Fibroblast of lung (primary cell): ENCODE measurements at regions not wholly inside any gene's neighbourhood (a gene's known extent, or its start where the extent isn't known, plus 50 kb on each side); places are given as distances from the start of the nearest gene placed in this dataset.

Experiments
- DNase-seq, 2 donors: peaks; one replicate each; pipeline versions ENCODE4 v3.0.0 to v3.0.0-alpha.2; 2010; ENCODE audit warnings: low read depth in 2 of 2
- H2AFZ ChIP-seq: 2 replicates; pipeline ENCODE4 v1.5.1; 2012; ENCODE audit warnings: low read length, control low read depth, inconsistent platforms
- H3K27ac ChIP-seq: 2 replicates; pipeline ENCODE4 v1.5.1; 2011; ENCODE audit warnings: low read length, control low read depth; ENCODE audit not compliant: insufficient read depth
- H3K27me3 ChIP-seq: 2 replicates; pipeline ENCODE4 v1.5.1; 2011; ENCODE audit warnings: mild to moderate bottlenecking, low read length; ENCODE audit not compliant: control insufficient read depth, insufficient read depth
- H3K36me3 ChIP-seq: 2 replicates; pipeline ENCODE4 v1.5.1; 2011; ENCODE audit warnings: low read length; ENCODE audit not compliant: control insufficient read depth, insufficient read depth
- H3K4me1 ChIP-seq: 2 replicates; pipeline ENCODE4 v1.5.1; 2011; ENCODE audit warnings: low read length; ENCODE audit not compliant: control insufficient read depth, insufficient read depth; ENCODE audit errors: extremely low read depth
- H3K4me2 ChIP-seq: 2 replicates; pipeline ENCODE4 v1.5.1; 2011; ENCODE audit warnings: low read length, control low read depth; ENCODE audit not compliant: insufficient read depth; ENCODE audit errors: extremely low read depth
- H3K4me3 ChIP-seq, 4 experiments: fragments of 200-600 bp in 1 of 4; sonication (generic) in 1 of 4; replicated peaks in 1 of 4; 2 replicates each; pipeline ENCODE4 v1.5.1; 2011 to 2016; ENCODE audit warnings: low read length in 4 of 4, low read depth in 3 of 4, mild to moderate bottlenecking in 3 of 4, control low read depth in 2 of 4, inconsistent platforms in 1 of 4, mixed read lengths in 1 of 4; ENCODE audit not compliant: insufficient read depth in 1 of 4; ENCODE audit errors: control extremely low read depth in 1 of 4
- H3K79me2 ChIP-seq: 2 replicates; pipeline ENCODE4 v1.5.1; 2012; ENCODE audit warnings: mild to moderate bottlenecking, low read length, inconsistent platforms; ENCODE audit not compliant: control insufficient read depth, insufficient read depth
- H3K9ac ChIP-seq: 2 replicates; pipeline ENCODE4 v1.5.1; 2011; ENCODE audit warnings: mild to moderate bottlenecking, low read length, control low read depth; ENCODE audit not compliant: insufficient read depth
- H3K9me3 ChIP-seq: 2 replicates; pipeline ENCODE4 v1.5.1; 2012; ENCODE audit warnings: low read depth, low read length; ENCODE audit not compliant: control insufficient read depth, insufficient read depth
- H4K20me1 ChIP-seq: 2 replicates; pipeline ENCODE4 v1.5.1; 2011; ENCODE audit warnings: low read length; ENCODE audit not compliant: control insufficient read depth, insufficient read depth; ENCODE audit errors: extremely low read depth
- EZH2 ChIP-seq: IDR thresholded peaks from 2 replicates; pipeline ENCODE4 v1.5.1; 2012; ENCODE audit warnings: low read length, control low read depth, mild to moderate bottlenecking; ENCODE audit errors: missing control alignments
- TF ChIP-seq, protein P1 (sequence below), 2 donors: IDR thresholded peaks in 1 of 2; conservative IDR thresholded peaks in 1 of 2; 1 replicate in 1 of 2; 2 replicates in 1 of 2; pipeline ENCODE4 v1.5.1; 2011 to 2012; ENCODE audit warnings: low read length in 2 of 2, control low read depth in 1 of 2, inconsistent platforms in 1 of 2, low read depth in 1 of 2, mild to moderate bottlenecking in 1 of 2

DNA sequence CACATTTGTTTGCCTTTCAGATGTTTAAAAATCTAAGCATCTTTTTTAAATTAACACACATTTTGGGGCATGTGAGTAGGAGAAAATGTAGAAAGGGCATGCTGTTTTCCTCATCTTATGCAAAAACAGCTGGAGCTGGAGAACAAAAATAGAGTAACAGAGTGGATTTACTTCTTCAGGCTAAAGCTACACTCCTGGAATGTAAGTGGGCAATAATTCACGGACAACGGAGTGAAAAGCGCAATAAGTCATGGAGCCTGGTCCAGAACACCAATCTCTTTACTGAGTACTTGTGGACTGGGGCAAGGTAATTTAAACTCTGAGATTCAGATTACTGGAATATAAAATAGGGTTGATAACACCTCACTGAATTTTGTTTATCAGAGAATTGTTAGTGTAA, 1018.8 kb upstream of the HS3ST1 start:
- no peaks in the 10 kb centered on the region for H3K27me3 ChIP-seq
- H2AFZ ChIP-seq: no peak overlapping the region
- H4K20me1 ChIP-seq: no peaks in the 10 kb centered on the region
- H3K4me3 ChIP-seq: no peak overlapping the region
- H3K79me2 ChIP-seq: no peaks in the 10 kb centered on the region
- H3K36me3 ChIP-seq: no peaks in the 10 kb centered on the region
- no peak overlapping the region for H3K4me2 ChIP-seq
- no peaks in the 10 kb centered on the region for H3K9me3 ChIP-seq
- H3K9ac ChIP-seq: no peak overlapping the region
- H3K27ac ChIP-seq: no peak overlapping the region
- TF ChIP-seq EZH2: no peak
- TF ChIP-seq, protein P1, sequence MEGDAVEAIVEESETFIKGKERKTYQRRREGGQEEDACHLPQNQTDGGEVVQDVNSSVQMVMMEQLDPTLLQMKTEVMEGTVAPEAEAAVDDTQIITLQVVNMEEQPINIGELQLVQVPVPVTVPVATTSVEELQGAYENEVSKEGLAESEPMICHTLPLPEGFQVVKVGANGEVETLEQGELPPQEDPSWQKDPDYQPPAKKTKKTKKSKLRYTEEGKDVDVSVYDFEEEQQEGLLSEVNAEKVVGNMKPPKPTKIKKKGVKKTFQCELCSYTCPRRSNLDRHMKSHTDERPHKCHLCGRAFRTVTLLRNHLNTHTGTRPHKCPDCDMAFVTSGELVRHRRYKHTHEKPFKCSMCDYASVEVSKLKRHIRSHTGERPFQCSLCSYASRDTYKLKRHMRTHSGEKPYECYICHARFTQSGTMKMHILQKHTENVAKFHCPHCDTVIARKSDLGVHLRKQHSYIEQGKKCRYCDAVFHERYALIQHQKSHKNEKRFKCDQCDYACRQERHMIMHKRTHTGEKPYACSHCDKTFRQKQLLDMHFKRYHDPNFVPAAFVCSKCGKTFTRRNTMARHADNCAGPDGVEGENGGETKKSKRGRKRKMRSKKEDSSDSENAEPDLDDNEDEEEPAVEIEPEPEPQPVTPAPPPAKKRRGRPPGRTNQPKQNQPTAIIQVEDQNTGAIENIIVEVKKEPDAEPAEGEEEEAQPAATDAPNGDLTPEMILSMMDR (conservative IDR thresholded peaks at IDR 0.05 in 1 of 2, IDR thresholded peaks at IDR 0.05 in 1 of 2; ENCODE audit: low read depth in 1 of 2, low read length in 2 of 2): no peak
- H3K4me1 ChIP-seq: no peaks in the 10 kb centered on the region
- DNase-seq: no peak

DNA sequence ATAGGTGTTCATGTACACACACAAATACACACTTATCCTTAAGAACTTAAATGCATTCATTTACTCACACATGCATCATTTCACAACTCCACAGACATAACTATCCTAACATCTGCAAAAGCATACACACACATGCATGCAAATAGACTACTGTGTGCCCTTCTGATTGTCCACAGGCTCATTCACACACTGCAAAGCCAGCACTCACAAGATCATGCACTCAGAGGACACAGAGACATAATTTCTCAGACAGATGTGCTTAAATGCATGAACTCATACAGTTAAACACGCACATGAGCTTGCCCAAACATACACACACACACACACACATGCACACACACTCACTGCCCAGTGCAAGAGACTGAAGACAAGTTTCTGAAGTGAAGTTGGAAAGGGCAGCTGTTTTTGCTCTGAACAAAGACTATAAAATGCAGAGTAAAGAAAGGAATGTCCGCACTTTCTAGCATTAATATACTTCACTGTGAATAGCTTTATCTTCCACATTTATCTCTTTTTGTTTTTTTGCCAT, 1018.0 kb upstream of the HS3ST1 start:
- no peak for DNase-seq
- Histone ChIP-seq H3K4me2 (no peak overlapping the region), H3K4me1 (no peaks in the 10 kb centered on the region), H3K4me3 (no peak overlapping the region), H3K9ac (no peak overlapping the region), H4K20me1 (no peaks in the 10 kb centered on the region), H3K79me2 (no peaks in the 10 kb centered on the region), H3K27ac (no peak overlapping the region), H2AFZ (no peak overlapping the region), H3K9me3 (no peaks in the 10 kb centered on the region), H3K27me3 (no peaks in the 10 kb centered on the region), H3K36me3 (no peaks in the 10 kb centered on the region)
- TF ChIP-seq EZH2: no peak
- TF ChIP-seq, protein P1 (conservative IDR thresholded peaks at IDR 0.05 in 1 of 2, IDR thresholded peaks at IDR 0.05 in 1 of 2; ENCODE audit: low read depth in 1 of 2, low read length in 2 of 2): no peak

DNA sequence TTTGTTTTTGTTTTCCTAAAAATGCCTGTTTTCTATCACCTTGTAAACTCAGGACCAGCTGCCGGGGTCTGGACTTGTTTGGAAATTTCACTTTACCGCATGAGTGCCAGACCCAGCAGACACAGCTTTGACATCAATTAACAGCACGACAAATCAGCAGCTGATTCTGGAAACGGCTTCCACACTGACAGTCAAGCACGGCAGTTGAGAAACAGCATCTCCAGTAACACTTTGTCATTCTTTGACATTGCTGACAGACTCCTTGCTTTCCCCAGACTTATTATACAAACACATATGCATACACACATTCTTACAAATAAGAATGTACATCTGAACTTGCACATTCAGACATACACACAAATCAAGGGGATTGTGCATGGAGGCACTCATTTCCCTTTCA, 1017.6 kb upstream of the HS3ST1 start:
- H3K4me3 ChIP-seq: no peak overlapping the region
- H3K27me3 ChIP-seq: no peaks in the 10 kb centered on the region
- H3K4me2 ChIP-seq: no peak overlapping the region
- no peaks in the 10 kb centered on the region for H4K20me1 ChIP-seq
- H2AFZ ChIP-seq: no peak overlapping the region
- H3K79me2 ChIP-seq: no peaks in the 10 kb centered on the region
- no peaks in the 10 kb centered on the region for H3K9me3 ChIP-seq
- H3K36me3 ChIP-seq: no peaks in the 10 kb centered on the region
- no peak for TF ChIP-seq EZH2
- TF ChIP-seq, protein P1 (conservative IDR thresholded peaks at IDR 0.05 in 1 of 2, IDR thresholded peaks at IDR 0.05 in 1 of 2; ENCODE audit: low read depth in 1 of 2, low read length in 2 of 2): no peak
- DNase-seq: no peak
- no peak overlapping the region for H3K9ac ChIP-seq
- no peak overlapping the region for H3K27ac ChIP-seq
- H3K4me1 ChIP-seq: no peaks in the 10 kb centered on the region
